SK-N-DZ (cell line): ENCODE measurements at regions not wholly inside any gene's neighbourhood (a gene's known extent, or its start where the extent isn't known, plus 50 kb on each side); places are given as distances from the start of the nearest gene placed in this dataset.
A peak's percentile ranks its signal among the peaks of the same experiment; 100 is the strongest.

Experiments used
- DNase-seq: peaks from one replicate; pipeline ENCODE4 v3.0.0-alpha.2; 2015; ENCODE audit warnings: low spot score

DNA sequence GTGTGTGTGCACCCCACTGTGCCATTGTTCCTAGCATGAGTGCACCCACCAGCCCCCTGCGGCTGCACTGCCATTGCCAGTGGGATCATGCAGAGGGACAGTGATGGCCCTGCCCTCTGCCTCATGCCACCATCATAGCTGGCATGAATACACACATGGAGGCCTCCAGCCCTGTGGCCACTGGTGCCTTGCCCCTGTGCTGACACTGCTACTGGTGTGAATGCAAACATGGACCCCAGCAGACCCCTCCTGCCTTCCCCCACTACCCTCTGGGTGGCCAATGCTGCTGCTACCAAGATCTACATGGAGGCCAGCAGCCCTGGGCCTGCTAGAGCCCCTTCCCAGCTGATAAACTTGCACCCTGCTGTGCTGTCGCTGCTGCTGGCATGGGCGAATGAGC lies 995.5 kb upstream of the GOT2 start:
- no peak for DNase-seq

DNA sequence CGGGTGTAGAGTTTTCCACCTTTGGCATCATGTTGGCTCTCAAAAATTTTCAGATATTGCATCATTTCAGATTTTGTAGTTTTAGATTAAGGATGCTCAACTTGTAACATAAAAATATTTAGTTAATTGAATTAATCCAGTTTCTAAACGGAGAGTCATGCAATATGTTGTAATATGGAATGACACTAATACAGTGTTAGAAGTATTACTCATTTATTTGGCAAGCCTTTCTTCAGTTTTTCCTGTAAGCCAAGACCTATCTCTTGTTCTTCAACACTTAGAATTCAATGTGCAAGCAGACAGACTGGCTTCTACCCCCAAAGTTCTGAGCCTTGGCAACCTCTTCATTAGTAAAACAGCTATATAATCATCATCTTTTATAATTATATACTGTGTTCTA lies 985.0 kb upstream of the GOT2 start:
- no peak for DNase-seq

DNA sequence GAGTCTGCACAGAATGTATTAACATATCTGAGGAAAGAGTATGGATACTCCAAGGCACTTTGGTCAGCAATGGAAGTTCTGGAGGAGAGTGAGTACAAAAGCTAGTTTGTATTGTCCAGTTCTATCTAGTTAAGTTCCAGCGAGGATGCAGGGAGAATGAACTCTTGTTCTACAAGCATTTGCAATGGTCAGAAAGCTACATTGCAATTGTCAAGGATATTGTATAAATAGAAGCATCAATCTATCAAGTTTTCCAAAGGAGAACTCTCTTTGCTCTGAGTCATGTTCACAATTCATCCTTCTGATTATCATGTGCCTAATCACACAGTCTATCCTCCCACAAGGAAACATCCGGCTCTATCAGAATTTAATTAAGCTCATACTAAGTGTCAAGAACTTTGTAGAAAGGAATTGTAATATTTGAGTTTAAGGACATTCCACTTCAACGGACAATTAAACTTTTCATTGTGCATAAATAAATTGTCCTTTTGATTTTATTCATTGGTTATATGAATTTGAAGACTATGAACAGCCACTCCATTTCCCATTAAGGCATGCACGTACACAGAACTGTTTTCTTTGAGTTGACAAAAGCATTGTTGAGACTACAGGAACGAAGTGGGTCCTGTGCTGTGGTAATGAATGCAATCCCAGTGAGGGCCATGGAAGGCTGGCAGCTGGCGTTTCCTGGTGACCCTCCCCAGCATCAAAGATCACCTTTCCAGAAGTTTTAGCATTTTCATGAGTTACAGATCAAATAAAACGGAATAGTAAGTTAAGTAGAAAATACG lies 973.5 kb upstream of the GOT2 start:
- no peak for DNase-seq

DNA sequence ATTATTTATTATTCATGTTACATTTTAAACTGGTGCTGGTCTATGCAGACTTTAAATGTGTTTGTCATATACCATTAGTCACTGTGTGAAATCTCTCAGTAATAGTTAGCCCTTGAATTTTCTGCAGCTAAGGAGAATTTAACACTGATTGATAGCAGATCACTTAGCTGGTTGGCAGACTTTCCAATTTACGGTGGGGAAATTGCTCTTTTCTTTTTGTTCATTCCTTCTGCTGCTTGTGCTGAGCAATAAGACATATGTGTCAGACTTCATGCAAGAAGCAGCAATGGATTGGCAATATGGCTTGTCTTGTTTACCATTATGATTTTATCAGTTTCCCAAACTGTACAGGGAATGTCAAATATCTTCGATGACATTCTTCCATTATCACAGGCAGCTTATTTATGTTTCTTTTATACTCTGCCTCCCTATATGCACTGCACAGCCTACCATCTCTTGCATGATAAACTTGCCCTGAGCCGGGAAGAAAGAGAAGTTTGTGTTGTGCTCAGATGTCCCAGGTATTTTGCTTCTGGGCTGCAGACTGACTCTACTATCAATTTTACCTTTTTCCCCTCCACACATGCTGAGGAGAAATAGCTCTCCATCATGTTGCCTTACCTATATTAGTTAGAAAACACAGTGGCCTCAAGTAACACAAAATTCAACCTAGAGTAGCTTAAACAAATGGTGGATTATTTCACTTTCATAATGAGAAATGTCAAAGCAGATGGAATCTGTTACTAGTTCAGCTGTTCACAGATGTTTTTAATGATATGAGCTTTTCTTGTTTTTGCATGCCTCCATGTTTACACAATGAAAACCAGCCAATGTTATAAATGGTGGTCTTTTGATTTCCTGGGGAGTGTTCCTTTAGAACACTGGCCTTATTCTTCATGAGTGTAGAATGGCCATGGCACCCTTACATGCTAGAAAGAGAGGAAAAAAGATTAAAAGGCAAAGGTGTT lies 968.1 kb upstream of the GOT2 start:
- DNase-seq: peak; percentile 8

DNA sequence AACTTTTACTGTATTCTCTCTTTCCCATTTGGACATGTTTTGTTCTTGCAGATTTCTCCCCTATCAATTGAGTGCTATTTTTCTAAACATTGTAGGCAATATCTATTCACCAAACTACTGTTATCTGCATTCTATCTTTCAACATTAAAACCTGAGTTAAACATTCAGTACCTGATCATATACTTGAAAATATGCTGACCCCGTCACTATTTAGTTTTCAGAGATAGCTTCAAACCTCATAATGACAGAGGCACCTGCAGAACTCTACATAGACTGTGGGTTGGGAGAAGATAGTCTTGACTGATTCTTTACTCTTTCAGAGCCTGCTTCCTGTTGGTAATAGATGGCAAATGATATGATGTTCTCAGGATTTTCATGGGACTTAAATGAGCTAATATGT lies 965.7 kb upstream of the GOT2 start:
- DNase-seq: no peak

DNA sequence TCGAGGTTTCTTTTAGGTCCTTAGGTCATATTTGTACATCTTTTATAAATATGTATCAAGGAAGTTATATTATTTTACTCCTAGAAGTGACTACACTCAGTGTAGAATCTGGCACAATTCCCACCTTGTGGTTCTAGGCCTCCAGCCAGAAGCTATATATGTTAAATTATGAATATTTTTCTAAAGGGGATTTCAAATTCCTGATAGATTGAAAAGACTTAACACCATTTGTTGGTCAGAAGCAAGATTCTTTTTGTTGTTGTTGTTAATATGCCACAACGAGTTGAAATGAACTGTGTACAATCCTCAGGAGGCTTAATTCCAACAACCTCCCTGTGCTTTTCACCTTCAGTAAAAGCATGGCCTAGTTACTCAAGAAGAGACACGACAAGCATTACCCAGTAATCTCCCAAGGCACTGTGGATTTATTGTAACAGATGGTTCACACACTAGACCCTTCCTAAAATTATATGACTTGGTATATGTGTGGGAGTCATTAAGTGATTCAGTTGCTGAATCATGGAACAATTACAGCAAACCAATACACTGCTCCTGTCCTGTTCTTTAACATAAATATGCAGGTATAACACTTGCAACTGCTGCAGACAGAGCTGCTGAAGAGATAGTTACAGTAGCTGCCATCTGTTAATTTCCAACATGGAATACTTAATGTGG lies 964.4 kb upstream of the GOT2 start:
- DNase-seq: no peak

DNA sequence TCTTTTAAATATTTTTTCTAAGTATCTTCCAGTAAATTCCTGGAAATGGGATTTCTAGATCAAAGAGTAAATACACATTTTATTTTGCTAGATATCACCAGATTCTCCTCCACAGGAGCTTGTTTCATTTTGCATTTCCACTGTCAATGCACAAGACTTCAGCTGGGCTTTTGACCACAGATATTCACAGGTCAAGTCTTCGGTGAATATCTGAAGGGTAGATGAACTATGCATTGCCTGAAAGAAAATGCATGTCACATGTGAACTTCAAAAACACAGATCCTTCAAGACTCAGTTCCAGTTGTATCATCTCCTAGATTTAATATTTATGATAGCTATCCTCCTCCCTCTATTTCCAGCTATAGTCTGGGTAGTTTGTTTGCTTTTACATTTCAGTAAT lies 963.6 kb upstream of the GOT2 start:
- no peak for DNase-seq

DNA sequence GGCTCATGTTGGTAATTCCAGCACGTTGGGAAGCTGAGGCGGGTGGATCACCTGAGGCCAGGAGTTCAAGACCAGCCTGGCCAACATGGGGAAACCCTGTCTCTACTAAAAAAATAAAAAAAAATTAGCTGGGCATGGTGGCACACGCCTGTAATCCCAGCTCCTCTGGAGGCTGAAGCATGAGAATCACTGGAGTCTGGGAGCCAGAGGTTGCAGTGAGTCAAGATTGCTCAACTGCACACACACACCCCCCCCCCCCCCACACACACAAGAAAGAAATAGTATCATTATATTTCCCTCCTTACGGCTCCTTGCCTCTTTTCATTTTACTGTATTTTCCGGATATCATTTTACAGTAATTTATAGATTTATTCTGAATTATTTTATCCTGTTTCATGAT lies 963.1 kb upstream of the GOT2 start:
- no peak for DNase-seq

DNA sequence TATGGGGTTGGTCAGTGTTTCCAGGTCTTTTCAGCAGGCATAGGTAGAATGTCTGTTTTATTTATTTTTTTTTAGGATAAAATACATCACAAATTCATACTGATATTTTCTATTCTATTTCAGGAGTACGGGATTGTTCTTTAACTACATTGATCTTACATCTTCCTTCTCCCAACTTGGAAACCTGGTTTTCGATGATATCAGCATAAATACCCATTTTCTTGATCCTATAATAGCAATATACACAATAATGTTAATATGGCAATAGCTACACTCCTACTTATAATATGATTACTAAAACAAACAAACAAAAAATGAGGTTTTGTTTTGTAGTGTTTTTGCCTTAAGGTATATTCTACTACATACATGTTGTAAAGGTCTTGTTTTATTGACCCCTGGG lies 962.4 kb upstream of the GOT2 start:
- no peak for DNase-seq

DNA sequence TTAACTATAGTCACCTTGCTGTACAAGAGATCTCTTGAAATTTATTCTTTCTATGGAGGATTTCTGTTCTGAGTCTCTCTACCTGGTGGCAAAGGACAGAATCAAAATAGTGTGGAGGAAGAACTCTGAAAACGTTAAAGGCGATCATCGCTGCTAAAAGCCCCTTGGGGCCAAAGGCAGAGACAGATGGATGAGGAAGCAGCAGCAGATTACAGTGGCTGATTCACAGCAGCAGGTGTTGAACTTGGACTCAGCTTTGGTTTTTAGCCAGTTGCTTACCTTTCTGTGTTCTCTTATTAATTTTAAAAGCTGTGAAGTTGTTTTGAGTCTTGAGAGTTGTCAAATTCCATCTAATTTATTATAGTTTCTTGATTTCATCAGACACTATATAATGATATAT lies 956.1 kb upstream of the GOT2 start:
- no peak for DNase-seq

DNA sequence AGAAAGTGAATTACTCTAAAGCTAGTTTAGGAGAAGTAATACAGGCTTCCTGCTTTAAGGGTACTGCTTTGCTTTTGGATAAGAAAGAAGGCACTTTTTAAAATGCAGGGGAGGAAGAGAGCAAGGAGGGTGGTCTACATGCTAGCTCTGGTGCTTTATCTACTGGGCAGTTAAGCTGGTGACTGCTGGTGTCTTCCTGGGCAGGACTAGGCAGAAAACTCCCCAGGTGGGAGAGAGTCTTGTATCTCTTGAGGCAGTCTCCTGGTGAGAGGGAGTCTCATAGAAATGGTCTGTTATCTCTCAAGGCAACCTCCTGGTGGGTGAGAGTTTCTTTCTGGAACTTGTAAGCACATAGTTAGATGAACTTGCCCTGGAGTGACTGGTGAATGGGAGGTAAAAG lies 953.9 kb upstream of the GOT2 start:
- no peak for DNase-seq

DNA sequence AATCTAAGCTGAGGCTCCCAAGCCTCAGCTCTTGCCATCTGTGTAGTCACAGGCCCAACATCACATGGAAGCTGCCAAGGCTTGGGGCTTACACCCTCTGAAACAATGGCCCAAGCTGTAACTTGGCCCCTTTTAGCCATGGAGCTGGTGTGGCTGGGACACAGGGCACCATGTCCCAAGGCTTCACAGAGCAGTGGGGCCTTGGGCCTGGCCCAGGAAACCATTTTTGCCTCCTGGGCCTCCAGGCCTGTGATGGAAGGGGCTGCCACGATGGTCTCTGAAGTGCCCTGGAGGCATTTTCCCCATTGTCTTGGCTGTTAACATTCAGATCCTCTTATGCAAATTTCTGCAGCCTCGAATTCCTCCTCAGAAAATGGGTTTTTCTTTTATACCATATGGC lies 952.3 kb upstream of the GOT2 start:
- no peak for DNase-seq

DNA sequence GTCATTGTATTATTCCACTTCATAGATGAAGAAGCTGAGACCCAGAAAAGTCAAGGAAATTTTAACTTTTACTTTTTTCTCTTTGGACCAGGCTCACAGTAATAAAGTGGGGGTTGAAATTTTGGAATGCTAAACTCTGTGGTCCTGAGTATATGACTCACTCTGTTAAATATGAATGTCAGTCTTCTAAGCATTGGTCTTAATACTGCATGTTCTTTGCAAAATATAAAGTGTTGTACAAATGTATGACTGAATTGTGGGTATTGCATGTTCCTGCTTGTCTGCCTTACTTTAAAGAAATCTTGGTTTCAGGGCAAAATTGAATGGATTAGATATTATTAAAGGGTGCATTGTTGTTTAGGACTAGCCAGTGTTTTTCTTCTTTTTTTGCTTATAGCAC lies 950.8 kb upstream of the GOT2 start:
- DNase-seq: no peak

DNA sequence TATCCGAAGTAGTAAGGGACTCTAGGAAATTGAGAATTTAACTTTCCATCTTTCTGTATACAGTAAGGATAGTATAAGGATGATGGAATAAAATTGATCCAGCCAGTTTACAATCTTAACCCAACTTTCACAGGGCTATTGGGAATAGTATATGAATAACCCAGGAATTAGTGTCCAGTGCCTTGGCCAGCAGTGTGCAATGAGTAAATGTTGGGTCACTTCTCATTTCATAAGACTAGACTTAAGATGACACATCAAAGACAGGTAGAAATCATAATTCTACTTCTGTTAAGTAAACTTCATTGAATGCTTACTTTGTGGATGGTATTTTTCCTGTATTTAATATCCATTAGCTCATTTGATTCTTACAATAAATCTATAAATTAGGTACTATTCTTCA lies 949.6 kb upstream of the GOT2 start:
- no peak for DNase-seq

DNA sequence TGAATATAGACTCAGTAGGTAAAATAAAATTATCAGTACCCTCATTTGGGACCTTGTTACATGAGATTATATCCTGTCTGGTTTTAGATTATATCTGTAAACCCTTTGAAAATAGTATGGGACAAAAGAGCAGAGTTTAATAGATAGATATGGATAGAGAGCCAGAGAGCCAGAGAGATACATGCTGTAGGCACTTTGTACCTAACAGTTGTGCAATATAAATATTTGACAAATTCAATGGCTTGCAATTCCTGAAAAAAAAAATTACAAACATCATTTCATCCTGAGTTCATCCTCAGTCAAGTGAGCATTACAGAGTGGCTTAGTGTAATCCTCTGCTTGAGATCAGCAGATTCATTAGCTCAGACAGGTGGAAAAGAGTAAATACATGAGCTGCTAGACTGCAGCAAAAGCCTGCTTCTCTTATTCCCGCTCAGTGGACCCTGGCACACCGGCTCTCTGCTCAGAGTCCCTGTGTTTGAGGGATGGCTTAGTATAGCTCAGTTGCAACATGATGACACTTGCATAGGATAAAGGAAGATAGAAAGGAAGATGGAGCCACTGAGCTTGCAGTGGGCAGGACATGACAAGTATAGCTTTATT lies 931.6 kb upstream of the GOT2 start:
- DNase-seq: no peak

DNA sequence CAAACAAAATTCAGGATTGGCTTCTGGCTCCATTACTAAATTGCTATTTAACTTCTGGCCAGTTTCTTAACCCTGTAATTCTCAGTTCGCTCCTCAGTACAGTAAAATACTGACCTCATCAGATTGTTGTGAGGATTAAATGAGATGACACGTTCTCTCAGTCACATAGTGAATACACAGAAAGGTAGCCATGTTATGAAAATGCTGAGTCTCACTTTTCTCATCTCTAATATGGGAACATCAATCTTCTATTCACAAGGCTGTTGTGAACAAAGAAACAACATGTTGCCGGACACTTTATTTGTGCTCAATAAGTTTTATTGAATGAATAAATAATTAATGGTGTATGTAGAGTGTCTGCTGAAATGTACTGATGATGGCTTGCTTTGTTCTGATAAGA lies 924.5 kb upstream of the GOT2 start:
- DNase-seq: no peak

DNA sequence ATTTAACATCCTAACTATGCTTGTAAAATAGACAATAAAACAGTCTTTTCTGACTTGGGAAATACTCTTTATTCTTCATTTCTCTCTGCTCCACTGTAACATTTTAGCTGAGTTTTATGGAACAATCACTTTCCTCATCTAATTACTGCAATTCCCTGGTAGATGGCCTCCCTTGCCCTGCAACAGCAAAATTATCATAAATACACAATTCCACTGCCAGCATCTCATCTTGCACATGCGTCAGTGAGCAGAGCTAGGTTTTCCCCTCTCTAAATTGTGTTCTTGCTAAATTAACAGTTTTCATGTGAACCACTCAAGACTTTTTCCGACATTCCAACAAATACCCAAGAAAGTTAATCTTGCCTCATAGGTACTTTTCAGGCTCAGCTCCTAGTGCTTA lies 920.9 kb upstream of the GOT2 start:
- DNase-seq: no peak

DNA sequence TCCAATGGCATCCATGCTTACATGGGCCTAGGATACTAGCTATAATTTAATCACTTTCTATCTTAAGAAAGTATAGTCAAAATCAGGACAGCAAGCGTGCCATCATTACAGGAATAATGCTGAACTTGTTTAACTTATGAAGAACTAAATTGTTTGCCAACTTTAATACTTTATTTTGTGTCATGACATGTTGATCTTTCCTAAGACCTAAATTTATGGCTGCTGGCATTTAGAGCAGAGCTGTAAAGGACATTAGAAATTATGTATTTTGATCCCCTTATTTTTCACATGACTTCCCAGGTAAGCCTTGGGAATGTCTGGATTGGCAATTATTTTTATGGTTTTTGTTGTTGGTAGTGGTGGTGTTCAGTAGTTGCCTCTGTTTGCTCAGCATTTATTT lies 920.3 kb upstream of the GOT2 start:
- no peak for DNase-seq

DNA sequence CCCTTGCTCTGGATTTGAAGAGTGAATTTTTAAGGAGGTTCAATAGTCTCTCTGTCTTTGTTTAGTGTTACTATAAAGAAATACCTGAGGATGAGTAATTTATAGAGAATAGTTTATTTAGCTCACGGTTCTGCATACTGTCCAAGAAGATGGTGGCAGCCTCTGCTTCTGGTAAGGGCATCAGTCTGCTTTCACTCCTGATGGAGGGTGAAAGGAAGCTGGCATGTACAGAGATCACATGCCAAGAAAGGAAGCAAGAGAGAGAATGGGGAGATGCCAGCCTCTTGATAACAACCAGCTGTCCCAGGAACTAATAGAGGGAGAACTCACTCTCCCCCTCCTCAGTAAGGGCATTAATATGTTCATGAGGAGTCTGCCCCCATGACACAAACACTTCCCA lies 917.5 kb upstream of the GOT2 start:
- no peak for DNase-seq

DNA sequence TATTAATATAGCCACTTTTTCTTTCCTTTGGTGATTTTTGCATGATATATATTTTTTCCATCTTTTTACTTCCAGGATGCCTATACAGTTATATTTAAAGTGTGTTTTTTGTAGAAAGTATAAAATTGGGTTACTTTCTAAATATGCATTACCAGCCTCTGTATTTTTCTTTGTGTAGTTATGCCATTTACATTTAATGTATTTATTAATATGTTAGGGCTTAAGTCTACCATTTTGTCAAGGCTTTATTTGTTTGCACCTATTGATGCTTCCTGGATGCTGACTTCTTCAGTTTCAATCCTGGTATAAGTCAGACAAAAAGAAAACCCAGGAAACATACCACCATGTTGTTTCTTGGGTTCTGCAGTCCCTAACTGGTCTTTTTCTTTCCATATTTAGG lies 911.1 kb upstream of the GOT2 start:
- no peak for DNase-seq

DNA sequence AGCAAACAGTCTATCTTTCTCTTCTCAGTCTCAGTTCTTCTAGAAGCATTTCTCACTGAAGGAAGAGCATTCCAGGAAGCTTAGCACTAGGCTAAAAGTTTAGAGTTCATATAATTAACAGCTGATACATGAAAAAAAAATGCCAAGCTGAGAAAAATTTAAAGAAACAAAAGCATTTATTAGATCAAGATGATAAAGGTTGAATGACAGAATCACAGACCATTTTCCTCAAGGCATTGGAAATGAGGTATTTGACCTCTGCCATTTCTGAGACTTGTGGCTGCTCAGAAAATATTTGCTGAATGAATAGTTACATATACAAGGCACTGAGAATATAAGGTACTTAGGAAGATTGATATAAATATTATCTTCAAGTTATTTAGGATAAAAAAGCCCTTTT lies 901.6 kb upstream of the GOT2 start:
- no peak for DNase-seq

DNA sequence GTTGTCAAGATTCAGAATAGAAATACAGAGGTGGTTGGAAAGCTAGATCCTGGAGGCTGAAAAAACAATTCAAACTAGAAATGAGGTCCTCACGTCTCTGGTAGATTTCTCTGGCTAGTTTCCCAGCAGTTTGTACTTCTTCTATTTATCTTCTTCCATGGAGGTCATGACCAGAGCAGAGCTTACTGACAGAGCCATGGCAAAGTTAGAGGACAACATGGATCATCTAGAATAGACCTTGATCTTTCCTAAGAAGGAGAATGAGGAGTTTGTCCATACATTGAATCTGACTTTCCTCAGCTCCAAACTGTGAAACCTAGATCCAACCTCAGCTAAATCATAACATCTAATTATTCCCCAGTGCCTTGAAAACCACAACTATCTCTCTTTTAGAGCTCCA lies 900.8 kb upstream of the GOT2 start:
- no peak for DNase-seq
